GM12891 (cell line): ENCODE measurements at regions not wholly inside any gene's neighbourhood (a gene's known extent, or its start where the extent isn't known, plus 50 kb on each side); places are given as distances from the start of the nearest gene placed in this dataset.

Source experiments
- POLR2A ChIP-seq: IDR thresholded peaks from 2 replicates; pipeline ENCODE4 v1.6.1; 2011; ENCODE audit warnings: low read depth, low read length, control low read depth
- POLR2AphosphoS5 ChIP-seq: IDR thresholded peaks from 2 replicates; pipeline ENCODE4 v1.6.1; 2011; ENCODE audit warnings: low read depth, low read length, control low read depth

- TF ChIP-seq POLR2A (no peak), POLR2AphosphoS5 (no peak)
Observed at GRCh38 chr6:155635416-155635815, 179.8 kb upstream of the NOX3 start.
